ENCODE measurements at regions not wholly inside any gene's neighbourhood (a gene's known extent, or its start where the extent isn't known, plus 50 kb on each side); places are given as distances from the start of the nearest gene placed in this dataset.

- TF ChIP-seq CTCF (IDR thresholded peaks at IDR 0.05; ENCODE audit: insufficient read depth, low read depth, low read length): no peak
- DNase-seq (ENCODE audit: low read depth): no peak
- H3K4me3 ChIP-seq (ENCODE audit: low read depth, low read length): no peak overlapping the region
Measured at GRCh38 chr5:115439639-115440038, 104.9 kb downstream of the FEM1C start.

- no peak overlapping the region for H3K4me3 ChIP-seq (ENCODE audit: low read depth, low read length)
- no peak for TF ChIP-seq CTCF (IDR thresholded peaks at IDR 0.05; ENCODE audit: insufficient read depth, low read depth, low read length)
- DNase-seq (ENCODE audit: low read depth): peak; percentile 48
Measured at GRCh38 chr5:115439042-115439441, 105.5 kb downstream of the FEM1C start.

GRCh38 chr5:115435778-115436712 is 108.5 kb downstream of the FEM1C start:
- DNase-seq (ENCODE audit: low read depth): peak; percentile 23
- no peak for TF ChIP-seq CTCF (IDR thresholded peaks at IDR 0.05; ENCODE audit: insufficient read depth, low read depth, low read length)
- no peak overlapping the region for H3K4me3 ChIP-seq (ENCODE audit: low read depth, low read length)

- H3K4me3 ChIP-seq (ENCODE audit: low read depth, low read length): no peak overlapping the region
- no peak for DNase-seq (ENCODE audit: low read depth)
- TF ChIP-seq CTCF (IDR thresholded peaks at IDR 0.05; ENCODE audit: insufficient read depth, low read depth, low read length): no peak
Measured at GRCh38 chr5:115435065-115435777, 109.4 kb downstream of the FEM1C start.

- no peak overlapping the region for H3K4me3 ChIP-seq (ENCODE audit: low read depth, low read length)
- DNase-seq (ENCODE audit: low read depth): no peak
- TF ChIP-seq CTCF (IDR thresholded peaks at IDR 0.05; ENCODE audit: insufficient read depth, low read depth, low read length): no peak
Measured at GRCh38 chr5:115433918-115434317, 110.7 kb downstream of the FEM1C start.

- DNase-seq (ENCODE audit: low read depth): peak; percentile 65
- TF ChIP-seq CTCF (IDR thresholded peaks at IDR 0.05; ENCODE audit: insufficient read depth, low read depth, low read length): no peak
- no peak overlapping the region for H3K4me3 ChIP-seq (ENCODE audit: low read depth, low read length)
Measured at GRCh38 chr5:115432691-115433090, 111.9 kb downstream of the FEM1C start.

Measured in fibroblast of villous mesenchyme (primary cell).